ENCODE measurements at regions not wholly inside any gene's neighbourhood (a gene's known extent, or its start where the extent isn't known, plus 50 kb on each side); places are given as distances from the start of the nearest gene placed in this dataset.
A peak's percentile ranks its signal among the peaks of the same experiment; 100 is the strongest.

DNA sequence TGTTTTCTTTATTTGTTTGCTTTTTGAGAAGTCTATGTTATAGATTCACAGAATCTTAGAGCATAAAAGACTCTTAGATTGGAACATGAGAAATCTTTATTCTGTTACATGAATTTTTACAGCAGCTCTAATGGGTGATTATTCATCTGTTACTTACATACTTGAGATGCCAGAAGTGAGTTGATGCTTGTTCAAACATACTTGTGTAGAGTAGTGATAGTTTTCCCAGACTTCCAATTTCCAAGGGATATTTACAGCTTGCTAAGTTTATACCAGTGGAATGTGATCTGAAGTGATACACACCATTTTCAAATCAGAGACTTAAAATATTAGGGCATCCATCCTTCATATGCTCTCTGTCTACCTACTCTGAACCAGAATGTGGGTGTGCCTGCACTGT is 252.9 kb upstream of the SMIM31 start (continued):
- TF ChIP-seq ZFHX2 (tag by site-specific recombination; conservative IDR thresholded peaks at IDR 0.05) (no peak), ZNF311 (tag by site-specific recombination; IDR thresholded peaks at IDR 0.05; ENCODE audit: borderline replicate concordance) (no peak), ZNF747 (tag by site-specific recombination; IDR thresholded peaks at IDR 0.05) (no peak), ZBTB20 (tag by site-specific recombination; IDR thresholded peaks at IDR 0.05) (no peak), ZNF132 (tag by site-specific recombination; IDR thresholded peaks at IDR 0.05; ENCODE audit: borderline replicate concordance) (no peak), GLI2 (tag by site-specific recombination; IDR thresholded peaks at IDR 0.05; ENCODE audit: borderline replicate concordance, low read depth) (no peak), ZBTB48 (tag by site-specific recombination; IDR thresholded peaks at IDR 0.05) (no peak), ZNF335 (tag by site-specific recombination; conservative IDR thresholded peaks at IDR 0.05) (no peak), ZNF266 (tag by site-specific recombination; IDR thresholded peaks at IDR 0.05; ENCODE audit: low read depth) (no peak)
- TF ChIP-seq, protein P1, sequence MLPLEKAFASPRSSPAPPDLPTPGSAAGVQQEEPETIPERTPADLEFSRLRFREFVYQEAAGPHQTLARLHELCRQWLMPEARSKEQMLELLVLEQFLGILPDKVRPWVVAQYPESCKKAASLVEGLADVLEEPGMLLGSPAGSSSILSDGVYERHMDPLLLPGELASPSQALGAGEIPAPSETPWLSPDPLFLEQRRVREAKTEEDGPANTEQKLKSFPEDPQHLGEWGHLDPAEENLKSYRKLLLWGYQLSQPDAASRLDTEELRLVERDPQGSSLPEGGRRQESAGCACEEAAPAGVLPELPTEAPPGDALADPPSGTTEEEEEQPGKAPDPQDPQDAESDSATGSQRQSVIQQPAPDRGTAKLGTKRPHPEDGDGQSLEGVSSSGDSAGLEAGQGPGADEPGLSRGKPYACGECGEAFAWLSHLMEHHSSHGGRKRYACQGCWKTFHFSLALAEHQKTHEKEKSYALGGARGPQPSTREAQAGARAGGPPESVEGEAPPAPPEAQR (tag by site-specific recombination; IDR thresholded peaks at IDR 0.05), result no peak

DNA sequence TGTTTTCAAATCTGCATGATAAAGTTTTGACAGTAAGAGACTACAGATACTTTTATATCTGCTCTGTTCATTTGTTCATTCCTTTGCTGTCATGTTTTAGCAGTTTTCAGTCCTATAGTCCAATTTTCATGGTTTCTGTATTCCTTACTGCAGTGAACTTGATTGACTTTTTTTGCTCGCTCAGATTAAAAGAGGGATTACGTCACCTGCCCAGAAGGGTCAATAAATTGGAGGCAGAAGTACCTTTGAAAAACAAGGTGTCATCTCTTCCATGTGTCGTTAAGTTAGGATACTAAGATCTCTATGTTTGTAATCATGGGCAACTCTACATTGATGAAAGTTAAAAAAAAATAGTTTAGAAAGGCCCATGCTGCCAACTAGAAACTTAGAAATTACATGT is 250.1 kb upstream of the SMIM31 start:
- Histone ChIP-seq H3K9me3 (ENCODE audit: control insufficient read depth, insufficient read depth, low read depth, low read length) (no peaks in the 10 kb centered on the region), H3K4me1 (ENCODE audit: control insufficient read depth, insufficient read depth, low read length) (no peaks in the 10 kb centered on the region), H3K36me3 (ENCODE audit: control insufficient read depth in 2 of 2, insufficient read depth in 1 of 2, low read length in 2 of 2) (no peaks in the 10 kb centered on the region), H3K4me3 (ENCODE audit: low read depth, low read length) (no peak overlapping the region), H3K27ac (ENCODE audit: extremely low read depth, low read depth, low read length) (no peak overlapping the region)
- ChIA-PET POLR2A (no interaction called here), CTCF (no interaction called here)
- TF ChIP-seq, protein P2, sequence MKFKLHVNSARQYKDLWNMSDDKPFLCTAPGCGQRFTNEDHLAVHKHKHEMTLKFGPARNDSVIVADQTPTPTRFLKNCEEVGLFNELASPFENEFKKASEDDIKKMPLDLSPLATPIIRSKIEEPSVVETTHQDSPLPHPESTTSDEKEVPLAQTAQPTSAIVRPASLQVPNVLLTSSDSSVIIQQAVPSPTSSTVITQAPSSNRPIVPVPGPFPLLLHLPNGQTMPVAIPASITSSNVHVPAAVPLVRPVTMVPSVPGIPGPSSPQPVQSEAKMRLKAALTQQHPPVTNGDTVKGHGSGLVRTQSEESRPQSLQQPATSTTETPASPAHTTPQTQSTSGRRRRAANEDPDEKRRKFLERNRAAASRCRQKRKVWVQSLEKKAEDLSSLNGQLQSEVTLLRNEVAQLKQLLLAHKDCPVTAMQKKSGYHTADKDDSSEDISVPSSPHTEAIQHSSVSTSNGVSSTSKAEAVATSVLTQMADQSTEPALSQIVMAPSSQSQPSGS (tag by site-specific recombination; IDR thresholded peaks at IDR 0.05; ENCODE audit: low read depth), result 0 out of 2 replicates have a peak, but pooled peaks have one; percentile 17
- TF ChIP-seq ZNF404 (tag by site-specific recombination; IDR thresholded peaks at IDR 0.05) (no peak), ZNF394 (tag by site-specific recombination; IDR thresholded peaks at IDR 0.05; ENCODE audit: borderline replicate concordance) (no peak)

DNA sequence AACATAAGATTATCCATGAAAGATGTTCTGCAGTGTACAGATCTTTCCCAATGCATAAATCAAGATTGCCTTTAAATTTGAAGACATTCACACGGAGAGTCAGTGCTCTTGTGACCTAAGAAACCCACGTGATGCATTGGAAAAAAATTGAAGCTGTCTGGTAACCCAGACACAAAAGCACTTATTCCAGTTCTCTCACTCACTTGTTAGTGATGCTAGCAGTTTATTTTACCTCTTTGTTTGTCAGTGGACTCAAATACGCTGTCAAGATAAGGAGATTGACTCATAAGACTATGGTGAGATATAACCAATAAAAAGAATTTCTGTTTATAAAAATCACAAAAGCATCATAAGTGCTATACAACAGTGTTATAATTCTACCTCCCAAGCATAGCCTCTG is 245.8 kb upstream of the SMIM31 start:
- no peaks in the 10 kb centered on the region for H3K9me3 ChIP-seq (ENCODE audit: control insufficient read depth, insufficient read depth, low read depth, low read length)
- ChIA-PET CTCF (no interaction called here), POLR2A (no interaction called here)
- H3K4me1 ChIP-seq (ENCODE audit: control insufficient read depth, insufficient read depth, low read length), result no peaks in the 10 kb centered on the region
- no peaks in the 10 kb centered on the region for H3K36me3 ChIP-seq (ENCODE audit: control insufficient read depth in 2 of 2, insufficient read depth in 1 of 2, low read length in 2 of 2)
- H3K27ac ChIP-seq (ENCODE audit: extremely low read depth, low read depth, low read length), result no peak overlapping the region
- no peak overlapping the region for H3K4me3 ChIP-seq (ENCODE audit: low read depth, low read length)
- TF ChIP-seq, protein P3, sequence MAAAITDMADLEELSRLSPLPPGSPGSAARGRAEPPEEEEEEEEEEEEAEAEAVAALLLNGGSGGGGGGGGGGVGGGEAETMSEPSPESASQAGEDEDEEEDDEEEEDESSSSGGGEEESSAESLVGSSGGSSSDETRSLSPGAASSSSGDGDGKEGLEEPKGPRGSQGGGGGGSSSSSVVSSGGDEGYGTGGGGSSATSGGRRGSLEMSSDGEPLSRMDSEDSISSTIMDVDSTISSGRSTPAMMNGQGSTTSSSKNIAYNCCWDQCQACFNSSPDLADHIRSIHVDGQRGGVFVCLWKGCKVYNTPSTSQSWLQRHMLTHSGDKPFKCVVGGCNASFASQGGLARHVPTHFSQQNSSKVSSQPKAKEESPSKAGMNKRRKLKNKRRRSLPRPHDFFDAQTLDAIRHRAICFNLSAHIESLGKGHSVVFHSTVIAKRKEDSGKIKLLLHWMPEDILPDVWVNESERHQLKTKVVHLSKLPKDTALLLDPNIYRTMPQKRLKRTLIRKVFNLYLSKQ (tag by site-specific recombination; IDR thresholded peaks at IDR 0.05; ENCODE audit: borderline replicate concordance), result no peak
- TF ChIP-seq ZNF426 (tag by site-specific recombination; IDR thresholded peaks at IDR 0.05) (no peak), ZNF157 (tag by site-specific recombination; IDR thresholded peaks at IDR 0.05) (no peak), HOXC10 (CRISPR knock-in tag; IDR thresholded peaks at IDR 0.05) (no peak), ZNF121 (tag by site-specific recombination; IDR thresholded peaks at IDR 0.05) (no peak), ZNF274 (IDR thresholded peaks at IDR 0.05; ENCODE audit: low read length) (no peak), ZNF274 (tag by site-specific recombination; IDR thresholded peaks at IDR 0.05; ENCODE audit: borderline replicate concordance) (no peak), WT1 (tag by site-specific recombination; IDR thresholded peaks at IDR 0.05) (no peak), ZNF626 (tag by site-specific recombination; IDR thresholded peaks at IDR 0.05) (no peak), ZNF530 (tag by site-specific recombination; IDR thresholded peaks at IDR 0.05; ENCODE audit: low read depth) (no peak)
- TF ChIP-seq, protein P4, sequence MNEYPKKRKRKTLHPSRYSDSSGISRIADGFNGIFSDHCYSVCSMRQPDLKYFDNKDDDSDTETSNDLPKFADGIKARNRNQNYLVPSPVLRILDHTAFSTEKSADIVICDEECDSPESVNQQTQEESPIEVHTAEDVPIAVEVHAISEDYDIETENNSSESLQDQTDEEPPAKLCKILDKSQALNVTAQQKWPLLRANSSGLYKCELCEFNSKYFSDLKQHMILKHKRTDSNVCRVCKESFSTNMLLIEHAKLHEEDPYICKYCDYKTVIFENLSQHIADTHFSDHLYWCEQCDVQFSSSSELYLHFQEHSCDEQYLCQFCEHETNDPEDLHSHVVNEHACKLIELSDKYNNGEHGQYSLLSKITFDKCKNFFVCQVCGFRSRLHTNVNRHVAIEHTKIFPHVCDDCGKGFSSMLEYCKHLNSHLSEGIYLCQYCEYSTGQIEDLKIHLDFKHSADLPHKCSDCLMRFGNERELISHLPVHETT (tag by site-specific recombination; IDR thresholded peaks at IDR 0.05), result no peak
